ENCODE measurements at regions not wholly inside any gene's neighbourhood (a gene's known extent, or its start where the extent isn't known, plus 50 kb on each side); places are given as distances from the start of the nearest gene placed in this dataset.
"Not testable (repeated sequence)": the region's sequence is repeated elsewhere in the genome, so short reads cannot be mapped to it uniquely, and the experiment has no call there.

DNA sequence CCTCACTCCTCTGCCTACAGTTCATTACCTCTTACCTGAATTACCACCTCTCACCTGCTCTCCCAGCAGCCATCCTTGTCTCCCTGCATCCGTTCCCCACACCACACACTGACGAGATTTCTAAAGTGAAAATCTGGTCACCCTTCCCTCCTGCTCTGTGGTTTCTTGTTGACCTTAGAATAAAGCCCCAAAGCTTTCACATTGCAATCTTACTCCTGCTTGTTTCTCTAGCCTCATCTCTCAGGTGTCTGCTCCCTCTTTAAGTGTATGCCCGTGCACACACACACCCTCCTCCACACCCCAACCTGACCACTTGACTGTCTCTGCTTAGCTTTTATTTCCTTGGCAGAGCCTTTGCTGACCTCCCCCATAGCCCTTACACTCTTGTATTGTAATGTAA, 122.0 kb upstream of the SKOR2 start:
- no peak for ATAC-seq
- TF ChIP-seq BACH2 (CRISPR knock-in tag; IDR thresholded peaks at IDR 0.05; ENCODE audit: borderline replicate concordance): no peak
- no peak for TF ChIP-seq CSDC2 (CRISPR knock-in tag; IDR thresholded peaks at IDR 0.05)

DNA sequence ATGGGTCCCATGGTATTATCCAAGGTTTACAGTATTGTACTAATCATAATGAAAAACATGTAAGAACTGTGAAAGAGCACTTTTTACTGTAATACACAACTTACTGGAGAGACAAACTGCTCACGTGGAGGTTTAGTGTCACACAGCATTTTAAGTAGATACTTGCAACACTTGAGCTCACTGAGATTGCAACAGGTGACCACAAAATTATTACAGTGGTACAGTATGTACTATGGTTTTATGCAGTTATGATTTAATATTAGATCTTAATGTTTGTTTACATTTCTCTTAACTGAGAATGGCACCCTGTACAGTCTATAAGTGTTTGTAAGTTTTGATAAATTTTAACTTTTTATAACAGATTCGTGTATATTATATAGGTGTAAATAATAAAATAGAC, 118.6 kb upstream of the SKOR2 start:
- no peak for ATAC-seq
- TF ChIP-seq TCF4 (CRISPR knock-in tag; IDR thresholded peaks at IDR 0.05; ENCODE audit: borderline replicate concordance) (no peak), ZC3H10 (CRISPR knock-in tag; IDR thresholded peaks at IDR 0.05) (no peak)

DNA sequence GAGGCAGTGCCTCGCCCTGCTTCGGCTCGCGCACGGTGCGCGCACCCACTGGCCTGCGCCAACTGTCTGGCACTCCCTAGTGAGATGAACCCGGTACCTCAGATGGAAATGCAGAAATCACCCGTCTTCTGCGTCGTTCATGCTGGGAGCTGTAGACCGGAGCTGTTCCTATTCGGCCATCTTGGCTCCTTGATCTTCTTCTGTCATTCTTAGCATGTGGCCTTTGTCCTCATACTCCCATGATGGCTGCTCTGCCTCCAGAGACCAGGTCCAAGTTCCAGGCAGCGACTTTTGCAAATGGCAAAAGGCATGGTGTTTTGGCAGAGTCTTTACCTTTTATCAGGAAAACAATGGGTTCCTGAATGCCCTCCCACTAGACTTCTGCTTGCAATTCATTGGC, 102.6 kb upstream of the SKOR2 start:
- ATAC-seq: not testable (repeated sequence)

DNA sequence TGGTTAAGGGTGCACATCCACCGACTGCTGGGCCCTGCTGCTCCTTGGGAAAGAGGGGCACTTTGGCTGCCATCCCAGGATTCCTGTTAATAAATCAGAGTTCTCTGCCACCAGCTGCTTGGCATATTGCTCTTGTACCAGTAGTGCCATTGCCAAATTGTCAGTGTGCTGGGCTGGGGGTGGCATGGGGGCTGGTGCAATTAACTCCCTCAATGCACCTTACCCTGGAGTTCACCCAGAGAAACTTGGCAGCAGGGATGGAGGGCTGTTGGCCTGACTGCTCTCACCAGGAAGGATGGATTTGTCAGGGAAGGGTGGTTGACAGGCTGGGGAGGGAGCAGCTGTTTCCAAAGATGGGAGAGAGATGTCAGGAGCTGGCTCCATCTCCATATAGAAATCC, 94.6 kb upstream of the SKOR2 start:
- TF ChIP-seq ARNTL (CRISPR knock-in tag; IDR thresholded peaks at IDR 0.05; ENCODE audit: borderline replicate concordance, low read depth) (no peak), ZNF8 (CRISPR knock-in tag; IDR thresholded peaks at IDR 0.05) (no peak), TCF4 (CRISPR knock-in tag; IDR thresholded peaks at IDR 0.05; ENCODE audit: borderline replicate concordance) (no peak), ZC3H10 (CRISPR knock-in tag; IDR thresholded peaks at IDR 0.05) (no peak), PPARA (CRISPR knock-in tag; IDR thresholded peaks at IDR 0.05; ENCODE audit: borderline replicate concordance) (no peak), OSR1 (CRISPR knock-in tag; IDR thresholded peaks at IDR 0.05) (no peak), CSDC2 (CRISPR knock-in tag; IDR thresholded peaks at IDR 0.05) (no peak)
- TF ChIP-seq, protein P1, sequence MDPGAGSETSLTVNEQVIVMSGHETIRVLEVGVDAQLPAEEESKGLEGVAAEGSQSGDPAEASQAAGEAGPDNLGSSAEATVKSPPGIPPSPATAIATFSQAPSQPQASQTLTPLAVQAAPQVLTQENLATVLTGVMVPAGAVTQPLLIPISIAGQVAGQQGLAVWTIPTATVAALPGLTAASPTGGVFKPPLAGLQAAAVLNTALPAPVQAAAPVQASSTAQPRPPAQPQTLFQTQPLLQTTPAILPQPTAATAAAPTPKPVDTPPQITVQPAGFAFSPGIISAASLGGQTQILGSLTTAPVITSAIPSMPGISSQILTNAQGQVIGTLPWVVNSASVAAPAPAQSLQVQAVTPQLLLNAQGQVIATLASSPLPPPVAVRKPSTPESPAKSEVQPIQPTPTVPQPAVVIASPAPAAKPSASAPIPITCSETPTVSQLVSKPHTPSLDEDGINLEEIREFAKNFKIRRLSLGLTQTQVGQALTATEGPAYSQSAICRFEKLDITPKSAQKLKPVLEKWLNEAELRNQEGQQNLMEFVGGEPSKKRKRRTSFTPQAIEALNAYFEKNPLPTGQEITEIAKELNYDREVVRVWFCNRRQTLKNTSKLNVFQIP (CRISPR knock-in tag; IDR thresholded peaks at IDR 0.05; ENCODE audit: borderline replicate concordance, low read depth): no peak
- no peak for ATAC-seq

DNA sequence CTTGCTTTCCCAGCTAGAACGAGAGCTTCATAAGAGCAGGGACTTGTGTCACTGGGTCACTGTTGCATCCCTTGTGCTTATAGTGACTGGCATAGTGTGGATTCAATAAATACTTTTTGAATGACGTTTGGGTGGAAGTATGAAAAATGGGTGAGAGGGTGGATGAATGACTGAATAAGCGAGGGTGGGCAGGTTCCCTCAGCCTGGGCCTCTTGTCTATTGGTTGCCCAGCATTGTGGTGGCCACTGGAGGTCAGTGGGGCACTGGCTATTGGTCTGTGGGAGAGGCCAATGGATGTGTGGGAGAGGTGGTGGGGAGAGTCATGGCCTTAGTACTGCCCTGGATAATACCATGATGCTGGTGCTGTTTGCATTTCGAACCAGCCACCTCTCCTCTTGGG, 93.8 kb upstream of the SKOR2 start:
- ATAC-seq: no peak

More for the DNA sequence above, 93.8 kb upstream of the SKOR2 start:
- no peak for TF ChIP-seq ZC3H10 (CRISPR knock-in tag; IDR thresholded peaks at IDR 0.05)
- TF ChIP-seq TOX (CRISPR knock-in tag; IDR thresholded peaks at IDR 0.05; ENCODE audit: borderline replicate concordance): no peak
- no peak for TF ChIP-seq ZFP3 (CRISPR knock-in tag; IDR thresholded peaks at IDR 0.05)
- no peak for TF ChIP-seq ZFP30 (CRISPR knock-in tag; IDR thresholded peaks at IDR 0.05)
- TF ChIP-seq, protein P2, sequence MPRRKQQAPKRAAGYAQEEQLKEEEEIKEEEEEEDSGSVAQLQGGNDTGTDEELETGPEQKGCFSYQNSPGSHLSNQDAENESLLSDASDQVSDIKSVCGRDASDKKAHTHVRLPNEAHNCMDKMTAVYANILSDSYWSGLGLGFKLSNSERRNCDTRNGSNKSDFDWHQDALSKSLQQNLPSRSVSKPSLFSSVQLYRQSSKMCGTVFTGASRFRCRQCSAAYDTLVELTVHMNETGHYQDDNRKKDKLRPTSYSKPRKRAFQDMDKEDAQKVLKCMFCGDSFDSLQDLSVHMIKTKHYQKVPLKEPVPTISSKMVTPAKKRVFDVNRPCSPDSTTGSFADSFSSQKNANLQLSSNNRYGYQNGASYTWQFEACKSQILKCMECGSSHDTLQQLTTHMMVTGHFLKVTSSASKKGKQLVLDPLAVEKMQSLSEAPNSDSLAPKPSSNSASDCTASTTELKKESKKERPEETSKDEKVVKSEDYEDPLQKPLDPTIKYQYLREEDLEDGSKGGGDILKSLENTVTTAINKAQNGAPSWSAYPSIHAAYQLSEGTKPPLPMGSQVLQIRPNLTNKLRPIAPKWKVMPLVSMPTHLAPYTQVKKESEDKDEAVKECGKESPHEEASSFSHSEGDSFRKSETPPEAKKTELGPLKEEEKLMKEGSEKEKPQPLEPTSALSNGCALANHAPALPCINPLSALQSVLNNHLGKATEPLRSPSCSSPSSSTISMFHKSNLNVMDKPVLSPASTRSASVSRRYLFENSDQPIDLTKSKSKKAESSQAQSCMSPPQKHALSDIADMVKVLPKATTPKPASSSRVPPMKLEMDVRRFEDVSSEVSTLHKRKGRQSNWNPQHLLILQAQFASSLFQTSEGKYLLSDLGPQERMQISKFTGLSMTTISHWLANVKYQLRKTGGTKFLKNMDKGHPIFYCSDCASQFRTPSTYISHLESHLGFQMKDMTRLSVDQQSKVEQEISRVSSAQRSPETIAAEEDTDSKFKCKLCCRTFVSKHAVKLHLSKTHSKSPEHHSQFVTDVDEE (CRISPR knock-in tag; IDR thresholded peaks at IDR 0.05): no peak
- TF ChIP-seq ISL1 (CRISPR knock-in tag; IDR thresholded peaks at IDR 0.05): no peak
- TF ChIP-seq, protein P1 (CRISPR knock-in tag; IDR thresholded peaks at IDR 0.05; ENCODE audit: borderline replicate concordance, low read depth): no peak
- TF ChIP-seq TCF4 (CRISPR knock-in tag; IDR thresholded peaks at IDR 0.05; ENCODE audit: borderline replicate concordance): no peak
- TF ChIP-seq GLIS3 (CRISPR knock-in tag; IDR thresholded peaks at IDR 0.05): no peak
- TF ChIP-seq, protein P3, sequence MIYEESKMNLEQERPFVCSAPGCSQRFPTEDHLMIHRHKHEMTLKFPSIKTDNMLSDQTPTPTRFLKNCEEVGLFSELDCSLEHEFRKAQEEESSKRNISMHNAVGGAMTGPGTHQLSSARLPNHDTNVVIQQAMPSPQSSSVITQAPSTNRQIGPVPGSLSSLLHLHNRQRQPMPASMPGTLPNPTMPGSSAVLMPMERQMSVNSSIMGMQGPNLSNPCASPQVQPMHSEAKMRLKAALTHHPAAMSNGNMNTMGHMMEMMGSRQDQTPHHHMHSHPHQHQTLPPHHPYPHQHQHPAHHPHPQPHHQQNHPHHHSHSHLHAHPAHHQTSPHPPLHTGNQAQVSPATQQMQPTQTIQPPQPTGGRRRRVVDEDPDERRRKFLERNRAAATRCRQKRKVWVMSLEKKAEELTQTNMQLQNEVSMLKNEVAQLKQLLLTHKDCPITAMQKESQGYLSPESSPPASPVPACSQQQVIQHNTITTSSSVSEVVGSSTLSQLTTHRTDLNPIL (CRISPR knock-in tag; IDR thresholded peaks at IDR 0.05; ENCODE audit: low read depth): no peak
- TF ChIP-seq PPARA (CRISPR knock-in tag; IDR thresholded peaks at IDR 0.05; ENCODE audit: borderline replicate concordance): no peak
- TF ChIP-seq ZNF70 (CRISPR knock-in tag; IDR thresholded peaks at IDR 0.05): no peak
- no peak for TF ChIP-seq ZNF8 (CRISPR knock-in tag; IDR thresholded peaks at IDR 0.05)
- TF ChIP-seq, protein P4, sequence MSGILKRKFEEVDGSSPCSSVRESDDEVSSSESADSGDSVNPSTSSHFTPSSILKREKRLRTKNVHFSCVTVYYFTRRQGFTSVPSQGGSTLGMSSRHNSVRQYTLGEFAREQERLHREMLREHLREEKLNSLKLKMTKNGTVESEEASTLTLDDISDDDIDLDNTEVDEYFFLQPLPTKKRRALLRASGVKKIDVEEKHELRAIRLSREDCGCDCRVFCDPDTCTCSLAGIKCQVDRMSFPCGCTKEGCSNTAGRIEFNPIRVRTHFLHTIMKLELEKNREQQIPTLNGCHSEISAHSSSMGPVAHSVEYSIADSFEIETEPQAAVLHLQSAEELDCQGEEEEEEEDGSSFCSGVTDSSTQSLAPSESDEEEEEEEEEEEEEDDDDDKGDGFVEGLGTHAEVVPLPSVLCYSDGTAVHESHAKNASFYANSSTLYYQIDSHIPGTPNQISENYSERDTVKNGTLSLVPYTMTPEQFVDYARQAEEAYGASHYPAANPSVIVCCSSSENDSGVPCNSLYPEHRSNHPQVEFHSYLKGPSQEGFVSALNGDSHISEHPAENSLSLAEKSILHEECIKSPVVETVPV (CRISPR knock-in tag; IDR thresholded peaks at IDR 0.05): no peak
- TF ChIP-seq OSR1 (CRISPR knock-in tag; IDR thresholded peaks at IDR 0.05): no peak
